NB4 (cell line): ENCODE measurements at regions not wholly inside any gene's neighbourhood (a gene's known extent, or its start where the extent isn't known, plus 50 kb on each side); places are given as distances from the start of the nearest gene placed in this dataset.
A peak's percentile ranks its signal among the peaks of the same experiment; 100 is the strongest.

Source experiments
- DNase-seq: peaks from one replicate; pipeline ENCODE4 v3.0.0; 2010; ENCODE audit warnings: low read depth
- H3K4me3 ChIP-seq: one replicate; pipeline ENCODE4 v1.5.1; 2011; ENCODE audit warnings: mild to moderate bottlenecking, low read depth, low read length, moderate library complexity
- CTCF ChIP-seq: IDR thresholded peaks from one replicate; pipeline ENCODE4 v1.5.1; 2012; ENCODE audit warnings: low read depth, low read length
- MAX ChIP-seq: IDR thresholded peaks from 2 replicates; pipeline ENCODE4 v1.6.1; 2011; ENCODE audit warnings: low read depth, low read length
- MYC ChIP-seq: IDR thresholded peaks from 2 replicates; pipeline ENCODE4 v1.6.1; 2011; ENCODE audit warnings: low read depth, low read length
- POLR2A ChIP-seq: IDR thresholded peaks from 2 replicates; pipeline ENCODE4 v1.6.1; 2011; ENCODE audit warnings: mild to moderate bottlenecking; ENCODE audit not compliant: insufficient read length; ENCODE audit errors: extremely low read depth

- no peak for DNase-seq
- TF ChIP-seq MAX (no peak), POLR2A (no peak), MYC (no peak), CTCF (no peak)
- no peak overlapping the region for H3K4me3 ChIP-seq
Observed at GRCh38 chr10:106296750-106297392, 867.6 kb downstream of the SORCS1 start.

GRCh38 chr10:106284802-106285587 is 879.5 kb downstream of the SORCS1 start:
- no peak overlapping the region for H3K4me3 ChIP-seq
- TF ChIP-seq CTCF (no peak), MYC (no peak), MAX (no peak), POLR2A (no peak)
- DNase-seq: no peak

- TF ChIP-seq MAX (no peak), MYC (no peak), POLR2A (no peak), CTCF (no peak)
- no peak for DNase-seq
- no peak overlapping the region for H3K4me3 ChIP-seq
Observed at GRCh38 chr10:106280896-106281460, 883.5 kb downstream of the SORCS1 start.

- TF ChIP-seq MAX (no peak), POLR2A (no peak), CTCF (no peak), MYC (no peak)
- no peak overlapping the region for H3K4me3 ChIP-seq
- DNase-seq: no peak
Observed at GRCh38 chr10:106278383-106278782, 886.1 kb downstream of the SORCS1 start.

GRCh38 chr10:106271237-106271636 is 893.3 kb downstream of the SORCS1 start:
- no peak for DNase-seq
- no peak overlapping the region for H3K4me3 ChIP-seq
- TF ChIP-seq POLR2A (no peak), CTCF (peak; percentile 37)
